ENCODE measurements at regions not wholly inside any gene's neighbourhood (a gene's known extent, or its start where the extent isn't known, plus 50 kb on each side); places are given as distances from the start of the nearest gene placed in this dataset.

DNA sequence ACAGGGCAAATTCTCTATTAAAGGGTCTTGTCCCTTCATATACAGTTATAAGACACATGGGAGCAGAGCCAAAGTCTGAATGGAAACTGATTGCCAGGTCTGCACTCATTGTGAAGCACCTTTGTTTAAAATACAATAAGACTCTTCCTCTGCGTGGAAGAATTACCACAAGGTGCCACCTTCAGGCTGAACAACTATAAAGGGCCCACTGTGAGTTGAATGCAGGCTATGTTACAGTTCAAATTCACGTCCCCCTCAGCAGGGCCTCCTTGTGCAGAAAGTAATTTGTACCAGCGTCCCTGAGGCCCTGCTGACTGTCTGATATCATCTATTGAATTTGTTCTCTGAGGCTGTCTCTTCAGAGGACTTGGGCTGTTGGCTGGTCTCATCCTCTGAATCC is 225.8 kb upstream of the TEX13C start:
- FAIRE-seq (no peak), DNase-seq (ENCODE audit: low read depth in 1 of 2, low spot score in 2 of 2) (no peak)
- Histone ChIP-seq H2BK20ac (ENCODE audit: low read length) (no peak overlapping the region), H2BK120ac (replicated peaks; ENCODE audit: low read depth, low read length) (no peak overlapping the region), H4K91ac (replicated peaks; ENCODE audit: insufficient read length, low read length) (no peak overlapping the region), H3K36me3 (ENCODE audit: control insufficient read depth in 2 of 4, insufficient read depth in 4 of 4, low read length in 3 of 4) (no peaks in the 10 kb centered on the region), H3K4ac (replicated peaks; ENCODE audit: insufficient read length, low read depth, low read length) (no peak overlapping the region), H3K79me1 (ENCODE audit: low read depth, low read length) (no peaks in the 10 kb centered on the region), H3K79me2 (ENCODE audit: control insufficient read depth in 1 of 2, insufficient read depth in 2 of 2, low read length in 2 of 2) (no peaks in the 10 kb centered on the region), H3K4me1 (replicated peaks in 1 of 4; ENCODE audit: control insufficient read depth in 3 of 4, insufficient read depth in 4 of 4, low read length in 3 of 4) (no peaks in the 10 kb centered on the region), H2BK12ac (ENCODE audit: low read depth, low read length) (no peak overlapping the region), H3K14ac (ENCODE audit: insufficient read length) (no peak overlapping the region), H3K27ac (ENCODE audit: low read depth, low read length) (no peak overlapping the region), H3K56ac (replicated peaks; ENCODE audit: insufficient read length, low read depth, low read length) (no peak overlapping the region), H3K23ac (ENCODE audit: insufficient read length) (no peak overlapping the region), H2BK5ac (ENCODE audit: low read depth, low read length) (no peak overlapping the region), H4K20me1 (replicated peaks in 1 of 2; ENCODE audit: control insufficient read depth in 1 of 2, insufficient read depth in 2 of 2, low read length in 2 of 2) (no peaks in the 10 kb centered on the region), H2BK15ac (ENCODE audit: low read length) (no peak overlapping the region), H3K23me2 (ENCODE audit: low read depth, low read length) (no peaks in the 10 kb centered on the region), H3K4me3 (ENCODE audit: extremely low read depth in 1 of 4, insufficient read depth in 2 of 4, low read depth in 3 of 4, low read length in 4 of 4) (no peak overlapping the region), H3K9me3 (ENCODE audit: insufficient read depth in 2 of 2, low read depth in 1 of 2, low read length in 1 of 2) (no peaks in the 10 kb centered on the region), H2AK5ac (ENCODE audit: low read depth, low read length) (no peak overlapping the region), H3K18ac (ENCODE audit: extremely low read depth, low read length) (no peak overlapping the region), H3K27me3 (replicated peaks in 1 of 4; ENCODE audit: control insufficient read depth in 3 of 4, extremely low read depth in 1 of 4, insufficient read depth in 3 of 4, low read length in 3 of 4) (no peaks in the 10 kb centered on the region), H3K9ac (replicated peaks in 1 of 4; ENCODE audit: extremely low read depth in 1 of 4, low read depth in 3 of 4, low read length in 3 of 4) (no peak overlapping the region), H4K8ac (ENCODE audit: extremely low read depth, insufficient read depth, low read length) (no peak overlapping the region), H2AFZ (ENCODE audit: low read length) (no peak overlapping the region), H4K5ac (ENCODE audit: insufficient read length, low read depth, low read length) (no peak overlapping the region), H3K4me2 (ENCODE audit: insufficient read depth in 1 of 2, low read depth in 2 of 2, low read length in 2 of 2) (no peak overlapping the region)
- POLR2A ChIA-PET (ENCODE audit: partially characterized antibody): no interaction called here
- CTCF ChIA-PET (ENCODE audit: partially characterized antibody): interaction anchor here (0.5 kb wide), 1 partner anchor 12 kb away, joined by 3 read pairs; no protein-coding TSS in a partner anchor
- TF ChIP-seq KDM5A (IDR thresholded peaks at IDR 0.05; ENCODE audit: low read length) (no peak), RAD21 (IDR thresholded peaks at IDR 0.05 in 1 of 2, conservative IDR thresholded peaks at IDR 0.05 in 1 of 2; ENCODE audit: low read depth in 2 of 2, low read length in 2 of 2) (0 out of 4 replicates have a peak, but pooled peaks of 1 of the 2 experiments have one; percentile 11)
- WGBS, 2 experiments (ENCODE audit: extremely low coverage in 1 of 2, insufficient coverage in 1 of 2, insufficient read length in 1 of 2, insufficient replicate concordance in 2 of 2, low coverage in 1 of 2, low lambda C conversion rate in 2 of 2, missing lambda C conversion rate in 1 of 2): 46% methylated on average over 2 of the region's 3 CpGs; no CpG with 5 or more reads in 1 of the 2 experiments

Data from H1 (cell line).